Left ventricle myocardium inferior (tissue), 1 donor: ENCODE measurements at regions not wholly inside any gene's neighbourhood (a gene's known extent, or its start where the extent isn't known, plus 50 kb on each side); places are given as distances from the start of the nearest gene placed in this dataset.

ENCODE experiments used
- DNase-seq: peaks from one replicate; pipeline ENCODE4 v3.0.0-alpha.2; 2020
- H3K27ac ChIP-seq: fragments of 200-600 bp; replicated peaks from 2 replicates; pipeline ENCODE4 v1.8.0; 2021
- H3K27me3 ChIP-seq: fragments of 200-600 bp; 2 replicates; pipeline ENCODE4 v1.8.0; 2021; ENCODE audit warnings: low read depth
- H3K36me3 ChIP-seq: fragments of 200-600 bp; 2 replicates; pipeline ENCODE4 v1.8.0; 2021
- H3K4me1 ChIP-seq: fragments of 200-600 bp; 2 replicates; pipeline ENCODE4 v1.8.0; 2021
- H3K4me3 ChIP-seq: fragments of 200-600 bp; 2 replicates; pipeline ENCODE4 v1.8.0; 2021; ENCODE audit warnings: mild to moderate bottlenecking, moderate library complexity
- H3K9me3 ChIP-seq: fragments of 200-600 bp; replicated peaks from 2 replicates; pipeline ENCODE4 v1.8.0; 2021
- CTCF ChIP-seq: fragments of 200-600 bp; IDR thresholded peaks from 2 replicates; pipeline ENCODE4 v1.8.0; 2021; ENCODE audit warnings: antibody characterized with exemption, mild to moderate bottlenecking, borderline replicate concordance
- intact Hi-C: fragments of 100-400 bp; cut with micrococcal nuclease; formaldehyde crosslinking; loops from one replicate; pipeline ENCODE4 v1.11.0; 2022
- donor health status: DM: no; HTN: yes; CAD: no; lungs with severe emphysema.

GRCh38 chr13:37274569-37275497 lies 169.4 kb upstream of the CSNK1A1L start:
- Histone ChIP-seq H3K27ac (no peak overlapping the region), H3K36me3 (no peaks in the 10 kb centered on the region), H3K9me3 (peaks cover 26% of the 10 kb centered on the region), H3K27me3 (no peaks in the 10 kb centered on the region), H3K4me3 (no peak overlapping the region), H3K4me1 (no peaks in the 10 kb centered on the region)
- no peak for DNase-seq
- TF ChIP-seq CTCF = no peak
- intact Hi-C loops = no loop called here

GRCh38 chr13:37273836-37274235 lies 168.4 kb upstream of the CSNK1A1L start:
- intact Hi-C loops = no loop called here
- H3K4me1 ChIP-seq = no peaks in the 10 kb centered on the region
- H3K27ac ChIP-seq = no peak overlapping the region
- H3K4me3 ChIP-seq = no peak overlapping the region
- DNase-seq = no peak
- H3K36me3 ChIP-seq = no peaks in the 10 kb centered on the region
- peaks cover 35% of the 10 kb centered on the region for H3K9me3 ChIP-seq
- H3K27me3 ChIP-seq = no peaks in the 10 kb centered on the region
- TF ChIP-seq CTCF = no peak

- no peak for DNase-seq
- Histone ChIP-seq H3K4me3 (no peak overlapping the region), H3K9me3 (peaks cover 27% of the 10 kb centered on the region), H3K4me1 (no peaks in the 10 kb centered on the region), H3K27ac (no peak overlapping the region), H3K27me3 (no peaks in the 10 kb centered on the region), H3K36me3 (no peaks in the 10 kb centered on the region)
- no peak for TF ChIP-seq CTCF
- intact Hi-C loops = no loop called here
Measured at GRCh38 chr13:37270226-37271001, 164.9 kb upstream of the CSNK1A1L start.

- Histone ChIP-seq H3K27me3 (no peaks in the 10 kb centered on the region), H3K36me3 (no peaks in the 10 kb centered on the region), H3K4me3 (no peak overlapping the region), H3K9me3 (peaks cover 33% of the 10 kb centered on the region), H3K27ac (no peak overlapping the region), H3K4me1 (no peaks in the 10 kb centered on the region)
- intact Hi-C loops = no loop called here
- no peak for DNase-seq
- TF ChIP-seq CTCF = no peak
Measured at GRCh38 chr13:37263871-37264270, 158.4 kb upstream of the CSNK1A1L start.

GRCh38 chr13:37257706-37258105 lies 152.2 kb upstream of the CSNK1A1L start:
- no peak overlapping the region for H3K27ac ChIP-seq
- H3K4me3 ChIP-seq = no peak overlapping the region
- peaks cover 39% of the 10 kb centered on the region for H3K9me3 ChIP-seq
- no peak for DNase-seq
- no peaks in the 10 kb centered on the region for H3K36me3 ChIP-seq
- H3K27me3 ChIP-seq = no peaks in the 10 kb centered on the region
- TF ChIP-seq CTCF = no peak
- no peaks in the 10 kb centered on the region for H3K4me1 ChIP-seq
- intact Hi-C loops = no loop called here
